ENCODE measurements at regions not wholly inside any gene's neighbourhood (a gene's known extent, or its start where the extent isn't known, plus 50 kb on each side); places are given as distances from the start of the nearest gene placed in this dataset.

GRCh38 chr12:71329956-71330355 is 109.6 kb upstream of the LGR5 start:
- TF ChIP-seq EZH2 (IDR thresholded peaks at IDR 0.05; ENCODE audit: low read length, missing control alignments) (no peak), CTCF (conservative IDR thresholded peaks at IDR 0.05 in 1 of 2, IDR thresholded peaks at IDR 0.05 in 1 of 2; ENCODE audit: low read depth in 1 of 2, low read length in 2 of 2) (no peak)

All from fibroblast of lung (primary cell).